ENCODE measurements at regions not wholly inside any gene's neighbourhood (a gene's known extent, or its start where the extent isn't known, plus 50 kb on each side); places are given as distances from the start of the nearest gene placed in this dataset.

DNA sequence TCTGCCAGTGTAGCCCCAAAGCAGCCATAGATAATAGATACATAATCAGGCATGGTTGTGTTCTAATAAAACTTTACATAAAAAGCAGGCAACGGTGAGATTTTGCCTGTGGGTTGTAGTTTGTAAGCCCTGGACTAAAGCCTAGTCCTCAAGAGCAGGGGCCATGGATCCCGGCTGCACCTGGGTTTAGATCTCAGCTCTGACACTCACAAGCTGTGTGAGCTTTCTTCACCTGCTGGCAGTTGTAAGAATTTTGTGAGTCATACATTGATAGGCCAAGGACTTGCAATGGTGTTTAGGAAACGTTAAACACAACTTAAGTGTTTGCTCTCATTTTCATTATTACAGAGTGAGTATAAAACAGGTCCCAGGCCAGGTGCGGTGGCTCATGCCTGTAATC is 395.8 kb upstream of the TBX3 start:
- TF ChIP-seq CTCF (IDR thresholded peaks at IDR 0.05; ENCODE audit: poor library complexity) (no peak), EZH2 (IDR thresholded peaks at IDR 0.05; ENCODE audit: borderline replicate concordance) (no peak)

Measured in hepatocyte (in vitro differentiated cells).